Putamen (tissue), 1 donor: ENCODE measurements at regions not wholly inside any gene's neighbourhood (a gene's known extent, or its start where the extent isn't known, plus 50 kb on each side); places are given as distances from the start of the nearest gene placed in this dataset.
"Not testable (repeated sequence)": the region's sequence is repeated elsewhere in the genome, so short reads cannot be mapped to it uniquely, and the experiment has no call there.

ENCODE experiments used
- DNase-seq: peaks from one replicate; pipeline ENCODE4 v3.0.0-alpha.2; 2016; ENCODE audit warnings: low spot score

GRCh38 chr20:53891306-53891894 is 179.0 kb downstream of the BCAS1 start:
- DNase-seq, result no peak

- no peak for DNase-seq
These were observed 179.7 kb downstream of the BCAS1 start for GRCh38 chr20:53890443-53891305.

- DNase-seq, result no peak
These were observed 180.8 kb downstream of the BCAS1 start for GRCh38 chr20:53889411-53890148.

GRCh38 chr20:53888951-53889350 is 181.4 kb downstream of the BCAS1 start:
- no peak for DNase-seq

GRCh38 chr20:53888510-53888909 is 181.9 kb downstream of the BCAS1 start:
- DNase-seq, result no peak

DNA sequence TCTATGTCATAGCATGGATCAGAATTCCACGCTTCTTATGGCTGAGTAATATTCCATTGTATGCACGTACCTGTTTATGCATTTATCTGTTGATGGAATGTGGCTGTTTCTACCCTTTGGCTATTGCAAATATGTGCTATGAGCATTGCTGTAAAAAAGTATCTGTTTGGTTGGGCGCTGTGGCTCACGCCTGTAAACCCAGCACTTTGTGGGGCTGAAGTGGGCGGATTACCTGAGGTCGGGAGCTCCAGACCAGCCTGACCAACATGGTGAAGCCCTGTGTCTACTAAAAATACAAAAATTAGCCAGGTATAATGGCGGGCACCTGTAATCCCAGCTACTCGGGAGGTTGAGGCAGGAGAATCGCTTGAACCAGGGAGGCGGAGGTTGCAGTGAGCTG is 182.4 kb downstream of the BCAS1 start:
- DNase-seq, result no peak

GRCh38 chr20:53884859-53885541 is 185.4 kb downstream of the BCAS1 start:
- DNase-seq, result peak; percentile 66

DNA sequence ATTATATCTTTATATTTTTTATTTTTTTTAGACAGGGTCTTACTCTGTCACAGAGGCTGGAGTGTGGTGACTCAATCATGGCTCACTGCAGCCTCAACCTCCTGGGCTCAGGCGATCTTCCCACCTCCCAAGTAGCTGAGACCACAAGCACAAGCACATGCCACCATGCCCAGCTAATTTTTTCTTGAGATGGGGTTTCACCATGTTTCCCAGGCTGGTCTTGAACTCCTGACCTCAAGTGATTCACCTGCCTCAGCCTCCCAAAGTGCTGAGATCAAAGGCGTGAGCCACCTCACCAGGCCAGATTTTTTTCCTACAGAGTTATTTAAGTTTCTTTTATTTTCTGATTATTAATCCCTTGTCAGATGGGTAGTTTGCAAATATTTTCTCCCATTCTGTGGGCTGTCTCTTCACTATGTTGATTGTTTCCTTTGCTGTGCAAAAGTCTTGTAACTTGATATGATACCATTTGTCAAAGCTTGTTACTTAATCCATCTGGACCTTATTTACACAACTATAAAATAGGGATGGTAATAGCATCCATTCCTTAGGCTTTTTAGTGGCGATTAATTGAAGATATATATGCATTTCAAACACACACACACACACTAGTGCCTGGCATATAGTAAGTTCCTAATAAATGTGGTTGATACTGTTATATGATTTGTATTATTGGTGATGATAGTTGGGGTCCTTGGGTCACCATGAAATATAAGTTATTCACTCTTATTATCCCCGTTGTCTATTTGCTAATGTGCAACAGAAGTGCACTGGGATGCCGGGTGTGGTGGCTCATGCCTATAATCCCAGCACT is 187.1 kb downstream of the BCAS1 start:
- no peak for DNase-seq

- DNase-seq, result not testable (repeated sequence)
These were observed 187.9 kb downstream of the BCAS1 start for GRCh38 chr20:53882438-53882986.

DNA sequence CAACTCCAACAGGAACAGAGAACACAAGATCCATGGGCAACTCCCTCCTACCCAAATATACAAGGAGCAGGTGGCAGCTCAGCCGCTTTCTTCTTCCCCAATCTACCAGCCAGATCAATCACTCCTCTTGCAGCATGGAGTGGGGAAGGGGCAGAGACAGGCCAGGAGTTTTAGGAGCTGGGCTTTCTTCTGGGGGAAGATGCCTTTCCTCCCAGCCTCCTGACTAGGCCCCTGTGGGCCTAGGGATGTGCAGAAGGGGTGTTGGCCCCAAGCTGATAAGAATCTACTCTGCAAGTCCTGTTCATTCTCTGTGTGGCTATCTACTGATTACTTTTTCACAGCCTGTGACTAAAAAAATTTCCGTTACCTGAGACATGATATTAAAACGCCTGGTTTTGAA is 189.0 kb downstream of the BCAS1 start:
- no peak for DNase-seq

DNA sequence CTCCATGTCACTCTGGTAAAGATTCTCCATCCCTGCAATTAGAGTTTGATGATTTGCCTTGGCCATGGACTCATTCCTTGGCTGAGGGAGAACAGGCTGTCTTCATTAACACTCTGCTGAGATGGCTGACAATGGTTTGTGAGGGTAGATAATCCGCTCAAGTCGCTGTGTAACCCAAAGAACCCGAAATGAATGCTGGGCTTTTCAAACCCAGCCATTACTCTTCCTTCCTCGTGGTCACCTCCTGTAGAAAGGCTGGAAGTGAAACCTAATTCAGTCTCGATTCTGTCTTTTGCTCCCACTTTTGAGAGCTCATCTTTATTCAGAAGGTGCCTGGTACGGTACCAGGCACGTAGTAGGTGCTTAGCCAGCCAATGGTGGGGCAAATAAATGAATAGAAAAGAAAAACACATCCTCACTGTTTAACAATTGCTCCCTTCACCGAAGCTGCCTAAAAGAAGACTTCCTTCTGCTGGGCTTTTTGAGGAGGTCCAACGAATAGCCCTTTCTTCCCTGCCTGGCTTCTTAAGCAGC is 190.2 kb downstream of the BCAS1 start:
- DNase-seq, result no peak

DNA sequence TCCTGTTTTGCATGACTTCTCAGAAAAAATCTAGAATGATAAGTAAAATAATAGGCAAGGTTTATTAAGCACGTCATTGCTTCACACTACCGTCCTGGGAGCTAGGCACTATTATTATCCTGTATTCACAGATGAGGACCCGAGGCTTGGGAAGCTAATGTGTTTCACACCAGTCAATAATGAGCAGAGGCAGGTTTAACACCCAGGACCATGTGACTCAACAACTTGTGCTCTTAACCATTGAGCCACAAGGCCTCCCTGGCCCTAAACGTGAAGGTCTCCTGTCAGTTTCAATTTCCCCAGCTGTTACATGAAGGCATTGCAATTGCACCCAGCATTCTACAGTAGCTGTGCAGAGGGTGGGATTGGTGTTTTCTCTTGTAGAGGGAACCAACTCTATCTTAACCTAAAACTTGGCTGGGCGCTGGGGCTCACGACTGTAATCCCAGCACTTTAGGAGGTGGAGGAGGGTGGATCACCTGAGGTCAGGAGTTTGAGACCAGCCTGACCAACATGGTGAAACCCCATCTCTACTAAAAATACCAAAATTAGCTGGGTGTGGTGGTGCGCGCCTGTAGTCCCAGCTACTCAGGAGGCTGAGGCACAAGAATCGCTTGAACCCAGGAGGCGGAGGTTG is 191.2 kb downstream of the BCAS1 start:
- DNase-seq, result no peak

GRCh38 chr20:53878262-53879047 is 191.9 kb downstream of the BCAS1 start:
- no peak for DNase-seq

DNA sequence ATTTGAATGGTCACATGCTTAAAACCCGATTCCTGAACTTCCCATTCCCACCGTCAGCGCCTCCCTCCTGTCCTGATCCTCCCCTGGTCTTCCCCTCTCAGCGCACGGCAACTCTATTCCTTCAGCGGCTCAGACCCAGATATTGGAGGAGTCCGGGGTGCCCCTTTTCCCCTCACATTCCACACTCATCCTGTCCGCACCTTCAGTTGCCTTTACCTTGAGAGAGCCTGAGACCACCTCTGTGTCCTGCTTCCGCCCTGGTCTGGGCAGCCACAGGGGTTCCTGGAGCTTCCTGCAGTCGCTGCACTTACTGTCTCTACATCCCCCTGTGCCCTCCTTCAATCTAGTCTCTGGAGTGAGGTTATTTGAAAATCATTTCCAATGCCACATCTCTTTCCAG is 193.4 kb downstream of the BCAS1 start:
- no peak for DNase-seq

DNA sequence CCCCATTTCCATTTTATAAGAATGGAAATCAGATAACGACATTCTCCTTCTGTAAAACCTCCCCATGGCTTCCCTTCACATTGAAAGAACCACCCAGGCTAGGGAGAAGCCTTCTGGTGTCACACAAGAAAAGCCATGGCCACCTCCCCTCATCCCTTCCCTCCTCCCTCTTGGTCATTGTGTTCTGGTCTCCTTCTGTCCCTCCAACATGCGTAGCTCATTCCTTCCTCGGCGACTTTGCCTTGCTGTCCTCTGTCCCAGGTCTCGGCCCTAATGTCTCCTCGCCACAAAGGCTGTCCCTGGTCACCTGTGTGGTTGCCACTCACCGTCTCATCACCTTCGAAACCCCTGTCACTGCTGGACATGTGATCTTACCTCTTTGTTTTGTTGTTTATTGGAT is 193.9 kb downstream of the BCAS1 start:
- no peak for DNase-seq

DNA sequence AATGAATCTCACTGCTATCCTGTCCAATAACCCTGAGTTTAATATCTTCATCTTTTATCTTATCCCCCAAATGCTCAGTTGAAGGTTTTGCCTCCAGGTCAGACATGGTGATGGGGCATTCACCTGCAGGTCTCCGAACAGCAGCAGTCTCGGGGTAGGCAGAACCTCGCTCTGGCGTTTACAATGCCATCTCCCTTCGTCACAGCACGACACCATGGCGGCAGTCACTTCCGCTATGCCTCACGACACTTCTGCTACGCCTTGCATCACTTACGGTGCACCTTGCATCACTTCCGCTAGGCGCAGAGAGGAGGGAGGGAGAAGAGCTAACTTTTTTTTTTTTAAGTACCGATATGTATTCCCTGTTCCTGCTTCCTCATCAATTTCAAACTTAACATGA is 194.9 kb downstream of the BCAS1 start:
- no peak for DNase-seq

- no peak for DNase-seq
These were observed 195.7 kb downstream of the BCAS1 start for GRCh38 chr20:53874706-53875105.

- DNase-seq, result no peak
These were observed 196.3 kb downstream of the BCAS1 start for GRCh38 chr20:53874104-53874503.

GRCh38 chr20:53873230-53873604 is 197.2 kb downstream of the BCAS1 start:
- DNase-seq, result no peak
